B cell (primary cell): ENCODE measurements at regions not wholly inside any gene's neighbourhood (a gene's known extent, or its start where the extent isn't known, plus 50 kb on each side); places are given as distances from the start of the nearest gene placed in this dataset.

Source experiments
- ATAC-seq: fragments of 200-7000 bp; cut with Tn5 transposase; one replicate; pipeline ENCODE4 v1.10.0; 2021; ENCODE audit warnings: low read depth, mild to moderate bottlenecking, moderate number of reproducible peaks, moderate library complexity
- CTCF ChIA-PET: fragments of 350-600 bp; sonication (Branson Sonifier 250); formaldehyde crosslinking; loops from one replicate; lab custom pipeline; 2021; ENCODE audit warnings: antibody characterized with exemption, inconsistent platforms; lab: Charles Lee
- POLR2A ChIA-PET: fragments of 350-600 bp; sonication (Branson Sonifier 250); formaldehyde crosslinking; loops from one replicate; lab custom pipeline; 2021; ENCODE audit warnings: antibody characterized with exemption; lab: Charles Lee
- DNase-seq: peaks from one replicate; pipeline ENCODE4 v3.0.0; 2013
- H2AFZ ChIP-seq: 2 replicates; pipeline ENCODE4 v1.6.1; 2012; ENCODE audit warnings: mild to moderate bottlenecking, low read depth, low read length; ENCODE audit not compliant: insufficient read depth, poor library complexity, severe bottlenecking
- H3K27ac ChIP-seq, 2 donors: 1 replicate in 1 of 2; 2 replicates in 1 of 2; pipeline ENCODE4 v1.5.1; 2012 to 2013; ENCODE audit warnings: low read length in 2 of 2, mild to moderate bottlenecking in 2 of 2, moderate library complexity in 1 of 2
- H3K27me3 ChIP-seq, 4 experiments: fragments of 200-600 bp in 1 of 4; sonication (generic) in 1 of 4; replicated peaks in 1 of 4; 1 replicate in 2 of 4; 2 replicates in 2 of 4; pipeline versions ENCODE4 v1.6.1 to v1.7.0; 2013 to 2016; ENCODE audit warnings: low read length in 3 of 4, mild to moderate bottlenecking in 2 of 4, mixed read lengths in 1 of 4, moderate library complexity in 1 of 4; ENCODE audit not compliant: insufficient read depth in 4 of 4, control insufficient read depth in 3 of 4; ENCODE audit errors: control extremely low read depth in 1 of 4
- H3K36me3 ChIP-seq, 2 experiments: replicated peaks in 1 of 2; 1 replicate in 1 of 2; 2 replicates in 1 of 2; pipeline versions ENCODE4 v1.6.1 to v1.7.1; 2013; ENCODE audit warnings: low read length in 1 of 2; ENCODE audit not compliant: insufficient read depth in 2 of 2, control insufficient read depth in 1 of 2; ENCODE audit errors: control extremely low read depth in 1 of 2, extremely low read depth in 1 of 2
- H3K4me1 ChIP-seq, 2 donors: fragments of 200-600 bp in 1 of 2; sonication (generic) in 1 of 2; 1 replicate in 1 of 2; 2 replicates in 1 of 2; pipeline versions ENCODE4 v1.5.1 to v1.6.1; 2013 to 2017; ENCODE audit warnings: low read length in 2 of 2; ENCODE audit not compliant: control insufficient read depth in 2 of 2, insufficient read depth in 2 of 2
- H3K4me2 ChIP-seq: replicated peaks from 2 replicates; pipeline ENCODE3; 2012; ENCODE audit warnings: mild to moderate bottlenecking, low read depth, low read length; ENCODE audit not compliant: poor library complexity, severe bottlenecking
- H3K4me3 ChIP-seq, 5 experiments: fragments of 200-600 bp in 1 of 5; sonication (generic) in 1 of 5; 1 replicate in 3 of 5; 2 replicates in 2 of 5; pipeline versions ENCODE4 v1.5.1 to v1.7.0; 2011 to 2016; ENCODE audit warnings: low read length in 4 of 5, mild to moderate bottlenecking in 4 of 5, low read depth in 2 of 5, control low read depth in 1 of 5, moderate library complexity in 1 of 5; ENCODE audit not compliant: insufficient read depth in 1 of 5; ENCODE audit errors: control extremely low read depth in 1 of 5, extremely low read depth in 1 of 5
- H3K79me2 ChIP-seq: fragments of 200-600 bp; sonication (generic); one replicate; pipeline ENCODE4 v1.6.0; 2016; ENCODE audit warnings: low read length; ENCODE audit not compliant: control insufficient read depth, insufficient read depth
- H3K9ac ChIP-seq: fragments of 200-600 bp; sonication (generic); 2 replicates; pipeline ENCODE4 v1.6.1; 2017; ENCODE audit warnings: mild to moderate bottlenecking, low read length, moderate library complexity
- H3K9me3 ChIP-seq, 3 donors: one replicate each; pipeline versions ENCODE4 v1.6.1 to v1.7.1; 2013; ENCODE audit warnings: low read length in 2 of 3; ENCODE audit not compliant: control insufficient read depth in 2 of 3, insufficient read depth in 1 of 3; ENCODE audit errors: control extremely low read depth in 1 of 3
- H4K20me1 ChIP-seq: 2 replicates; pipeline ENCODE4 v1.6.0; 2012; ENCODE audit warnings: mild to moderate bottlenecking, low read length; ENCODE audit not compliant: insufficient read depth, control insufficient read depth, poor library complexity, severe bottlenecking
- H3K27ac Mint-ChIP-seq: one replicate; pipeline ENCODE4 v1.8.0; 2021; ENCODE audit warnings: mixed read lengths
- H3K27me3 Mint-ChIP-seq: one replicate; pipeline ENCODE4 v1.8.0; 2021; ENCODE audit warnings: mixed read lengths
- H3K4me1 Mint-ChIP-seq: one replicate; pipeline ENCODE4 v1.8.0; 2021; ENCODE audit warnings: mixed read lengths
- H3K4me3 Mint-ChIP-seq: one replicate; pipeline ENCODE4 v1.8.0; 2021; ENCODE audit warnings: mixed read lengths
- H3K9me3 Mint-ChIP-seq: one replicate; pipeline ENCODE4 v1.8.0; 2022; ENCODE audit warnings: mixed read lengths; ENCODE audit not compliant: insufficient read depth
- EZH2 ChIP-seq: IDR thresholded peaks from 2 replicates; pipeline ENCODE4 v1.6.1; 2012; ENCODE audit warnings: borderline replicate concordance, low read depth, mild to moderate bottlenecking, moderate library complexity, low read length; ENCODE audit not compliant: insufficient read depth, poor library complexity, severe bottlenecking
- WGBS: methylation state at CpG from one replicate; pipeline ENCODE4 v1.1.5; 2013; ENCODE audit warnings: missing lambda C conversion rate; ENCODE audit not compliant: insufficient coverage; 5-methylcytosine and 5-hydroxymethylcytosine counted together
- intact Hi-C: fragments of 100-400 bp; cut with micrococcal nuclease; formaldehyde crosslinking; loops from one replicate; pipeline ENCODE4 v1.10.0; 2022
- TF ChIP-seq, protein P1 (sequence below): fragments of 200-600 bp; IDR thresholded peaks from one replicate; pipeline ENCODE4 v1.8.0; 2022; ENCODE audit warnings: antibody characterized with exemption, mild to moderate bottlenecking

GRCh38 chr6:103175056-103175455 lies 1684.7 kb downstream of the HACE1 start:
- TF ChIP-seq, protein P1, sequence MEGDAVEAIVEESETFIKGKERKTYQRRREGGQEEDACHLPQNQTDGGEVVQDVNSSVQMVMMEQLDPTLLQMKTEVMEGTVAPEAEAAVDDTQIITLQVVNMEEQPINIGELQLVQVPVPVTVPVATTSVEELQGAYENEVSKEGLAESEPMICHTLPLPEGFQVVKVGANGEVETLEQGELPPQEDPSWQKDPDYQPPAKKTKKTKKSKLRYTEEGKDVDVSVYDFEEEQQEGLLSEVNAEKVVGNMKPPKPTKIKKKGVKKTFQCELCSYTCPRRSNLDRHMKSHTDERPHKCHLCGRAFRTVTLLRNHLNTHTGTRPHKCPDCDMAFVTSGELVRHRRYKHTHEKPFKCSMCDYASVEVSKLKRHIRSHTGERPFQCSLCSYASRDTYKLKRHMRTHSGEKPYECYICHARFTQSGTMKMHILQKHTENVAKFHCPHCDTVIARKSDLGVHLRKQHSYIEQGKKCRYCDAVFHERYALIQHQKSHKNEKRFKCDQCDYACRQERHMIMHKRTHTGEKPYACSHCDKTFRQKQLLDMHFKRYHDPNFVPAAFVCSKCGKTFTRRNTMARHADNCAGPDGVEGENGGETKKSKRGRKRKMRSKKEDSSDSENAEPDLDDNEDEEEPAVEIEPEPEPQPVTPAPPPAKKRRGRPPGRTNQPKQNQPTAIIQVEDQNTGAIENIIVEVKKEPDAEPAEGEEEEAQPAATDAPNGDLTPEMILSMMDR = no peak
- no peak for TF ChIP-seq EZH2
- POLR2A ChIA-PET = no interaction called here
- WGBS = 23% methylated on average over 1 of the region's 1 CpG
- no peak overlapping the region for H3K9ac ChIP-seq
- H3K4me1 Mint-ChIP-seq = no peaks in the 10 kb centered on the region
- no peaks in the 10 kb centered on the region for H3K9me3 ChIP-seq
- H3K79me2 ChIP-seq = no peaks in the 10 kb centered on the region
- no peaks in the 10 kb centered on the region for H3K9me3 Mint-ChIP-seq
- no peak overlapping the region for H3K27ac Mint-ChIP-seq
- no peak overlapping the region for H2AFZ ChIP-seq
- H3K4me3 Mint-ChIP-seq = no peak overlapping the region
- no peaks in the 10 kb centered on the region for H3K27me3 Mint-ChIP-seq
- no peaks in the 10 kb centered on the region for H3K36me3 ChIP-seq
- no peak overlapping the region for H3K27ac ChIP-seq
- intact Hi-C loops = no loop called here
- no peaks in the 10 kb centered on the region for H4K20me1 ChIP-seq
- no peak overlapping the region for H3K4me3 ChIP-seq
- no peaks in the 10 kb centered on the region for H3K4me1 ChIP-seq
- ATAC-seq = no peak
- no peak for DNase-seq
- CTCF ChIA-PET = no interaction called here
- H3K4me2 ChIP-seq = no peak overlapping the region
- no peaks in the 10 kb centered on the region for H3K27me3 ChIP-seq

- Mint-ChIP-seq H3K4me3 (no peak overlapping the region), H3K27ac (no peak overlapping the region), H3K9me3 (peaks cover 4% of the 10 kb centered on the region), H3K27me3 (no peaks in the 10 kb centered on the region), H3K4me1 (no peaks in the 10 kb centered on the region)
- no peaks in the 10 kb centered on the region for H4K20me1 ChIP-seq
- H2AFZ ChIP-seq = no peak overlapping the region
- intact Hi-C loops = no loop called here
- H3K79me2 ChIP-seq = no peaks in the 10 kb centered on the region
- DNase-seq (no peak), ATAC-seq (no peak)
- no peaks in the 10 kb centered on the region for H3K27me3 ChIP-seq
- H3K4me2 ChIP-seq = no peak overlapping the region
- H3K9ac ChIP-seq = no peak overlapping the region
- 93% methylated on average over 4 of the region's 4 CpGs for whole genome bisulfite sequencing
- no peak overlapping the region for H3K27ac ChIP-seq
- no peaks in the 10 kb centered on the region for H3K9me3 ChIP-seq
- no peaks in the 10 kb centered on the region for H3K36me3 ChIP-seq
- ChIA-PET CTCF (no interaction called here), POLR2A (no interaction called here)
- TF ChIP-seq, protein P1 = no peak
- TF ChIP-seq EZH2 = no peak
- H3K4me3 ChIP-seq = no peak overlapping the region
- no peaks in the 10 kb centered on the region for H3K4me1 ChIP-seq
These were observed 1692.2 kb downstream of the HACE1 start for GRCh38 chr6:103167345-103168071.
